ENCODE measurements at regions not wholly inside any gene's neighbourhood (a gene's known extent, or its start where the extent isn't known, plus 50 kb on each side); places are given as distances from the start of the nearest gene placed in this dataset.
"Not testable (repeated sequence)": the region's sequence is repeated elsewhere in the genome, so short reads cannot be mapped to it uniquely, and the experiment has no call there.

DNA sequence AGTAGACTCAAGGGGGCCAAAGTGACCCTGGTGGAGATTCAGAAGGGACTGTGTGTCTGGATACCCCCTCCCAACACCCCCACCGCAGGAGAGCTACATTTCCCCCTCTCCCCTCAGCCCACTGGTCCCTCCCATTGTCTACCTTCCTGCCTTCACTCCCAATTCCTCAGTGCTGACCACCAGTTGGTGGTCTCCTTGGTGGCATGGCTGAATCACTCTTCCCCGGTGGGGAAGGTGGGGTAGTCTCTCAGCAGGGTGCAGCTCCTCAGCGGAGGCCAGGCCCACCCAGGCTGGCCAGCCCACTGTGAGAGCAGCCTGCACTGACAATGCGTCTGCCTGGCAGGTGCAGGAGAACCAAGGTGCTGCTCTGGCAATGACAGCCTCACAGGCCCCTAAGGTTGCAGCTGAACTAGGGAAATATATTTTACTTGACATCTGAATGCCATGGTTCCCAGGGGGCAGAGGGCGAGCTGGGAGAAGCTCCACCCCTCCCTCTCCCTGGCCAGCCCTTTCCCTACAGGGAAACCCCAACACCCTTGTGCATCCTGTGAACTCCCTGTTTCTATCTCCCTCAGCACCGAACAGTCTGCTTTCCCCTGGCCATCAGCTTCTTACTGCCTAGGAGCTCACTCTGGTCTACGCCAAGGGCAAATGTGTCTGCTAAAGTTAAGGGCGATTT is 62.6 kb upstream of the PAX8 start:
- in situ Hi-C loops (cut with MboI; ENCODE audit: low sequenced_read_pairs) = no loop called here

DNA sequence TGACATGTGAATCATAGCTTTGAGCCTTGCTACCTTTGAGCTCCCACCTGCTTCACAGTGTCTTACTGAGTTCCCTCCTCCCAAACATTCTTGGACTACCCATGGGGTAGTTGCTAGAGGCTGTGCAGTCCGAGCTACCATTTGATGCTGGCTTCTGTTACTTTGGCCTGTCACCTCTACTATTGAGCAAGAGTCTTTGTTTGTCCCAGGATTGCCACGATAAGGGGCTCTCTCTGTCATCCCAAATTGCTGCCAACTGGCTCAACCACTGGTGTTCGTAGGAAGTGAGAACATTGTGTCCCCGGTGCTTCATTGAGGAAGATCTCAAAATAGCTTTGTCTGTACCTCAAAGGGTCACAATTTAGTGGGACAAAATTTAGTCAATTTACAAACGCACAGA is 59.1 kb upstream of the PAX8 start:
- in situ Hi-C loops (cut with MboI; ENCODE audit: low sequenced_read_pairs) = no loop called here

DNA sequence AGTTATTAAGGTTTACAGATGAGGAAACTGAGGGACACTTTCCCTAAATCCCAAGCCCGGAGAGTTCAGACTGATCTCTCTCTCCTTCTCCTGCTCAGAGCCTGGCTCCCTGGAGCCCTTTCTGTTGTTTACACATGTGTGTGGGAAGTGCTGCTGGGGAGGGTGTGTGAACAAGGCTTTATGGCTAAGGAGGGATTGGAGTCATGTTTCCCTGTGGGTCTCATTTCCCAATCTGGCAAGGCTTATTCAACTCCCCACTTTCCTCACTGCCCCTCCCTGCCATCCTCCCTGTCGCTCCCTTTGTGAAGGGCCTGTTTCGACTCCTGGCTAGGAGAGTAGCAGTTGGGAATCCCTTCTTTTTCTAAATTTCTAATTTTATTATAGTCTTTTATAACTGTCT is 57.3 kb upstream of the PAX8 start:
- in situ Hi-C loops (cut with MboI; ENCODE audit: low sequenced_read_pairs) = not testable (repeated sequence)

DNA sequence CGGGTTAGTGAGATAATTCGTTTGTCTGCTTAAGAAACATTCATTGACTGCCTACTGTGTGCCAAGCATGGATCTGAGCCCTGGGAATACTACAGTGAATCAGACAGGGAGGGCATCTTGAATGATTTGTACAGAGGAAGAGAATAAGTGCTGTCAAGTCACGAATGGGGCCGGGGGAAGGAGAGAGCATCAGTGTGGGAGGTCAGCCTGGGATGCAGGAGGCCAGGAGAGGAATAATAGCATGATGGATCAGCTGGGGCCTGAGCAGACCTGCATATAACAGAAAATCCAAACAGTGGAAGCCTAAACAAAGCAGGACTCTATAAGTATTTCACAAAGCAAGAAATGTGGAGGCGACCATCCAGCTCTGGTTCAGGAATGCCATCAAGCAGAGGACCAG is 55.4 kb upstream of the PAX8 start:
- in situ Hi-C loops (cut with MboI; ENCODE audit: low sequenced_read_pairs) = no loop called here

DNA sequence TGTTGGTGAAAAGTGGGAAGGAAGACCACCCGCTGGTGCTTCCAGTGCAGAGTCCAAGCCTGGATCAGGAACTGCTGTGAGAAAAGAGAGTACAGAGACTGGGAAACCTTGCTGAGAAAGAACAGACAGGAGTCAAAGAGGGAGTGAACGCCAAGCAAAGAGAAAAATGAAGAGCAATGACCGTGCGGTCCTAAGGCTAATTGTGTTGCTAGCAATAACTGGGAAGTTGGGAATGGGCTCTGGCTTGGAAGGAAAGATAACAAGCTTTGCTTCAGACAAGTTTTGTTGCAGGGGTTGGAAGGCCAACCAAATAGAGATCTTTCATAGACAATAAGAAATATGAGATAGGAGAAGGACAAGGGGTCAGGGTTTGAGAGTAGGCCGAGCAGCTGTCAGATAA is 55.0 kb upstream of the PAX8 start:
- in situ Hi-C loops (cut with MboI; ENCODE audit: low sequenced_read_pairs) = not testable (repeated sequence)

DNA sequence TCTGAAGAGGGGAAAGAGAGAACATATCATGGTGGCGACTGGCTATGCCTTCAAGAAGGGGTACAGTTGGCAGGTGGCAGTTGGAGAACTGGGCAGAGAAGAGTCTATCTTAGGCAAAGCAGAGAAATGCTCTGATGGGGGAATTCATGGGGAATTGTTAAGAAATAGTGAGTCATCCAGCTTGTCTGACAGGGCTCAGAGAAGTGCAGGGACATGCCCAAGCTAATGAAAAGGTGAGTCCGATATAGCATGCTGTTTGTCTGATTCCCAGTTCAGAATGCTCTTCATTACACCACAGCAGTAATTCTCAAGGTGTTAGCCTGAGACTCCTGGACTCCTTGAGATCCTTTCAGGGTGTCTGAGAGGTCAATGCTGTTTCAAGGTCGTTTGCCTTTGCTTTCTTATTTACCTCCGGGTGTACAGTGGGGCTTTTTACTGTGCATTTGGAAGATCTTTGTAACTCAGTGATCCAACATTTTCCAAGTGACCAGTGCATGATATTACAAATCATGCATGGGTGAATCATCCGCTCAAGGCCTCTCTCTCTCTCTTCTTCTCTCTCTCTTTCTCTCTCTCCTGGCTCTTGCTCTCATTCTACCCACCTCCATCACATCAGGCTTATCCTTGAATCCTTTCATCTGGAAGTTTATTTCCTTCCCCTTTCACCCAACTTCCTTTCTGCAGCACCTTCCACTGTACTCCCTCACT is 51.5 kb upstream of the PAX8 start:
- in situ Hi-C loops (cut with MboI; ENCODE audit: low sequenced_read_pairs) = not testable (repeated sequence)

DNA sequence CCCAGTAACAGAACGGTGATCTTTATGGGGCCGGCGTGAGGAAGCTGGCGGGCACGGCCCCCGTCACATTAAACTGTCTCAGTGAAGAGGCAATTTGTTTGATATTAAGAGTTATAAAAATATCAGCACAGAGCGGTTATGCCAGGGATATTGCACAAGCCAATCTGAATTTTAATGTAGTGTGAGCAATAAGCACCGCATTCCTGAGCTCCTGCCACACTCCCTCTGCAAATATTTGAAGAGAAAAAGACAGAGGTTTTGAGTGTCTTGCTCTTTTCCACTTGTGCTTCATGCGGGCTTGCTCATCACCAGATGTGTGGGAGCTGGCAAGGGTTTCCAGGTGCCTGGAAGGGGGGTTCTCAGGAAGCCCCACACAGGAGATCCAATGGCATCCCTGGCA is 50.3 kb upstream of the PAX8 start:
- in situ Hi-C loops (cut with MboI; ENCODE audit: low sequenced_read_pairs) = not testable (repeated sequence)

DNA sequence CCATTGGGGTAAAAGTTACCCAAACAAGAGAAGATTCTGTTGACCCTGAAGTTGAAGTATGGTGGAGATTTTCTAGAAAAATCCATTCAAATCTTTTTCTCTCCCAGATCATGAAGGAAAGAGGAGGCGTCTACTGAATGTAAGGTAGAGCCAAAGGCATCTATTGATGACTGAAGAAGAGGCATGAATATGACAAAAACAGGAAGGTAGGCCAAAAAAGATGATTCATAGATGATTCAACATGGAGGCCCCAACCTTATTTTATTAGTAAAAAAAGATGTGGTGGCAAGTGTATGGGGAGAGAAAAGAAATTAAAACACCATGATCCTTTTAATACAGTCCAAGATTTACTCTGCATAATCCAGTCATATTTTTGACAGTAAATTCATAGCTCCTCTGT is 49.9 kb upstream of the PAX8 start:
- in situ Hi-C loops (cut with MboI; ENCODE audit: low sequenced_read_pairs) = not testable (repeated sequence)

All from HL-60/S4 treated with retinoic acid at 250 ng/mL for 4 days and 3 days (cell line).